HG02678 (cell line): ENCODE measurements at regions not wholly inside any gene's neighbourhood (a gene's known extent, or its start where the extent isn't known, plus 50 kb on each side); places are given as distances from the start of the nearest gene placed in this dataset.
A peak's percentile ranks its signal among the peaks of the same experiment; 100 is the strongest.

Experiments
- ATAC-seq: cut with Tn5 transposase; IDR thresholded peaks from one replicate; pipeline ENCODE4 v1.9.1; 2021; ENCODE audit warnings: mild to moderate bottlenecking, moderate library complexity; ENCODE audit not compliant: unreplicated experiment

- no peak for ATAC-seq
Measured at GRCh38 chr1:38558055-38558454, 301.5 kb downstream of the RRAGC start.

GRCh38 chr1:38555594-38555993 lies 304.0 kb downstream of the RRAGC start:
- no peak for ATAC-seq

- no peak for ATAC-seq
Measured at GRCh38 chr1:38555130-38555529, 304.4 kb downstream of the RRAGC start.

- ATAC-seq, result no peak
Measured at GRCh38 chr1:38551318-38552307, 308.0 kb downstream of the RRAGC start.

- no peak for ATAC-seq
Measured at GRCh38 chr1:38549191-38549590, 310.4 kb downstream of the RRAGC start.

- ATAC-seq, result no peak
Measured at GRCh38 chr1:38547321-38547720, 312.3 kb downstream of the RRAGC start.

GRCh38 chr1:38546636-38547035 lies 312.9 kb downstream of the RRAGC start:
- ATAC-seq, result no peak

- no peak for ATAC-seq
Measured at GRCh38 chr1:38541223-38541622, 318.3 kb downstream of the RRAGC start.

- ATAC-seq, result no peak
Measured at GRCh38 chr1:38539931-38540330, 319.6 kb downstream of the RRAGC start.

GRCh38 chr1:38538834-38539233 lies 320.7 kb downstream of the RRAGC start:
- no peak for ATAC-seq

GRCh38 chr1:38536089-38536488 lies 323.5 kb downstream of the RRAGC start:
- ATAC-seq, result no peak

- no peak for ATAC-seq
Measured at GRCh38 chr1:38534473-38534823, 325.1 kb downstream of the RRAGC start.

- no peak for ATAC-seq
Measured at GRCh38 chr1:38533772-38534472, 325.6 kb downstream of the RRAGC start.

- ATAC-seq, result no peak
Measured at GRCh38 chr1:38530957-38531356, 328.6 kb downstream of the RRAGC start.

GRCh38 chr1:38529946-38530345 lies 329.6 kb downstream of the RRAGC start:
- no peak for ATAC-seq

GRCh38 chr1:38529391-38529790 lies 330.2 kb downstream of the RRAGC start:
- ATAC-seq, result no peak

- no peak for ATAC-seq
Measured at GRCh38 chr1:38528623-38529022, 330.9 kb downstream of the RRAGC start.

GRCh38 chr1:38527373-38527966 lies 332.1 kb downstream of the RRAGC start:
- peak; percentile 91 for ATAC-seq

GRCh38 chr1:38526046-38526445 lies 333.5 kb downstream of the RRAGC start:
- ATAC-seq, result no peak

GRCh38 chr1:38525343-38526043 lies 334.1 kb downstream of the RRAGC start:
- ATAC-seq, result no peak

- no peak for ATAC-seq
Measured at GRCh38 chr1:38524025-38524641, 335.4 kb downstream of the RRAGC start.
